ENCODE measurements at regions not wholly inside any gene's neighbourhood (a gene's known extent, or its start where the extent isn't known, plus 50 kb on each side); places are given as distances from the start of the nearest gene placed in this dataset.

GRCh38 chr10:130758529-130758928 lies 553.0 kb downstream of the TCERG1L start:
- TF ChIP-seq CTCF (conservative IDR thresholded peaks at IDR 0.05; ENCODE audit: low read length) (no peak), EZH2phosphoT487 (IDR thresholded peaks at IDR 0.05; ENCODE audit: borderline replicate concordance) (no peak)
